ENCODE measurements at regions not wholly inside any gene's neighbourhood (a gene's known extent, or its start where the extent isn't known, plus 50 kb on each side); places are given as distances from the start of the nearest gene placed in this dataset.

- TF ChIP-seq, protein P1, sequence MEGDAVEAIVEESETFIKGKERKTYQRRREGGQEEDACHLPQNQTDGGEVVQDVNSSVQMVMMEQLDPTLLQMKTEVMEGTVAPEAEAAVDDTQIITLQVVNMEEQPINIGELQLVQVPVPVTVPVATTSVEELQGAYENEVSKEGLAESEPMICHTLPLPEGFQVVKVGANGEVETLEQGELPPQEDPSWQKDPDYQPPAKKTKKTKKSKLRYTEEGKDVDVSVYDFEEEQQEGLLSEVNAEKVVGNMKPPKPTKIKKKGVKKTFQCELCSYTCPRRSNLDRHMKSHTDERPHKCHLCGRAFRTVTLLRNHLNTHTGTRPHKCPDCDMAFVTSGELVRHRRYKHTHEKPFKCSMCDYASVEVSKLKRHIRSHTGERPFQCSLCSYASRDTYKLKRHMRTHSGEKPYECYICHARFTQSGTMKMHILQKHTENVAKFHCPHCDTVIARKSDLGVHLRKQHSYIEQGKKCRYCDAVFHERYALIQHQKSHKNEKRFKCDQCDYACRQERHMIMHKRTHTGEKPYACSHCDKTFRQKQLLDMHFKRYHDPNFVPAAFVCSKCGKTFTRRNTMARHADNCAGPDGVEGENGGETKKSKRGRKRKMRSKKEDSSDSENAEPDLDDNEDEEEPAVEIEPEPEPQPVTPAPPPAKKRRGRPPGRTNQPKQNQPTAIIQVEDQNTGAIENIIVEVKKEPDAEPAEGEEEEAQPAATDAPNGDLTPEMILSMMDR (IDR thresholded peaks at IDR 0.05), result no peak
- TF ChIP-seq POLR2A (IDR thresholded peaks at IDR 0.05), result no peak
Observed at GRCh38 chr18:71008257-71008656, 719.4 kb downstream of the SOCS6 start.
